ENCODE measurements at regions not wholly inside any gene's neighbourhood (a gene's known extent, or its start where the extent isn't known, plus 50 kb on each side); places are given as distances from the start of the nearest gene placed in this dataset.

- TF ChIP-seq CTCF (IDR thresholded peaks at IDR 0.05; ENCODE audit: insufficient read depth, low read depth, low read length) (no peak), EZH2 (IDR thresholded peaks at IDR 0.05; ENCODE audit: insufficient read depth, low read length) (no peak)
Observed at GRCh38 chr20:12306107-12306506, 388.4 kb downstream of the BTBD3 start.
